ENCODE measurements at regions not wholly inside any gene's neighbourhood (a gene's known extent, or its start where the extent isn't known, plus 50 kb on each side); places are given as distances from the start of the nearest gene placed in this dataset.
"Not testable (repeated sequence)": the region's sequence is repeated elsewhere in the genome, so short reads cannot be mapped to it uniquely, and the experiment has no call there.

GRCh38 chr6:47407300-47408281 lies 70.0 kb upstream of the CD2AP start:
- DNase-seq: no peak

GRCh38 chr6:47413752-47414422 lies 63.7 kb upstream of the CD2AP start:
- peak; percentile 61 for DNase-seq

GRCh38 chr6:47414423-47415167 lies 63.0 kb upstream of the CD2AP start:
- DNase-seq: peak; percentile 28

- no peak for DNase-seq
Observed at GRCh38 chr6:47416396-47417345, 60.9 kb upstream of the CD2AP start.

GRCh38 chr6:47419621-47420020 lies 58.0 kb upstream of the CD2AP start:
- DNase-seq: no peak

- no peak for DNase-seq
Observed at GRCh38 chr6:47420394-47421371, 56.9 kb upstream of the CD2AP start.

GRCh38 chr6:47423079-47423478 lies 54.5 kb upstream of the CD2AP start:
- DNase-seq: no peak

- DNase-seq: no peak
Observed at GRCh38 chr6:47424436-47424836, 53.2 kb upstream of the CD2AP start.

GRCh38 chr6:47425724-47426123 lies 51.9 kb upstream of the CD2AP start:
- DNase-seq: not testable (repeated sequence)

GRCh38 chr6:47426524-47427302 lies 50.9 kb upstream of the CD2AP start:
- no peak for DNase-seq

GRCh38 chr6:47427680-47428079 lies 49.9 kb upstream of the CD2AP start:
- DNase-seq: no peak
